Uterus (tissue), 2 donors: ENCODE measurements at regions not wholly inside any gene's neighbourhood (a gene's known extent, or its start where the extent isn't known, plus 50 kb on each side); places are given as distances from the start of the nearest gene placed in this dataset.

Experiments used
- POLR2A ChIP-seq, 2 donors: fragments of 450-650 bp; IDR thresholded peaks; one replicate each; pipeline ENCODE4 v1.6.1; 2016; ENCODE audit warnings: antibody characterized with exemption in 2 of 2, mild to moderate bottlenecking in 1 of 2, moderate library complexity in 1 of 2
- TF ChIP-seq, protein P1 (sequence below), 4 experiments: fragments of 200-600 bp in 2 of 4; fragments of 450-650 bp in 2 of 4; sonication (generic) in 2 of 4; IDR thresholded peaks; one replicate each; pipeline ENCODE4 v1.5.1; 2016 to 2019; ENCODE audit warnings: antibody characterized with exemption in 4 of 4, mild to moderate bottlenecking in 2 of 4, moderate library complexity in 1 of 4

DNA sequence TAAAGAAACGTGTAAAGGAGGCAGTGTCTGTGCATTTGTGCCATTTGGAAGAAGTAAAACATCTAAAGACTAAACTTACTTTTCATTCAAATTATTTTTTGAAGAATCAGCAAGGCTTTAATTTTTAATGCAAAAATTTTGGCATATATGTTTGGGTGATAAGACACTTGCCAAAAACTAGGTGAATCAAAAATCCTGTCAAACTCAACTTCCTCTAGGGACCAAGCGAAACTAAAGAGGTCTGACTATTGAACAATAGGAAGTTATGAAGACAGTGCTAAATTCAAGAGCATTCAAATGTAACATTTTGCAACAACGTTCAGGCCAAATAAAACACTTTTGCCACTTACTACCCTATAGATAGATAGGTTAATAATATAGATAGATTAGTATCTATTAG lies 306.1 kb downstream of the NOL4 start:
- TF ChIP-seq POLR2A (IDR thresholded peaks at IDR 0.05), result no peak
- TF ChIP-seq, protein P1, sequence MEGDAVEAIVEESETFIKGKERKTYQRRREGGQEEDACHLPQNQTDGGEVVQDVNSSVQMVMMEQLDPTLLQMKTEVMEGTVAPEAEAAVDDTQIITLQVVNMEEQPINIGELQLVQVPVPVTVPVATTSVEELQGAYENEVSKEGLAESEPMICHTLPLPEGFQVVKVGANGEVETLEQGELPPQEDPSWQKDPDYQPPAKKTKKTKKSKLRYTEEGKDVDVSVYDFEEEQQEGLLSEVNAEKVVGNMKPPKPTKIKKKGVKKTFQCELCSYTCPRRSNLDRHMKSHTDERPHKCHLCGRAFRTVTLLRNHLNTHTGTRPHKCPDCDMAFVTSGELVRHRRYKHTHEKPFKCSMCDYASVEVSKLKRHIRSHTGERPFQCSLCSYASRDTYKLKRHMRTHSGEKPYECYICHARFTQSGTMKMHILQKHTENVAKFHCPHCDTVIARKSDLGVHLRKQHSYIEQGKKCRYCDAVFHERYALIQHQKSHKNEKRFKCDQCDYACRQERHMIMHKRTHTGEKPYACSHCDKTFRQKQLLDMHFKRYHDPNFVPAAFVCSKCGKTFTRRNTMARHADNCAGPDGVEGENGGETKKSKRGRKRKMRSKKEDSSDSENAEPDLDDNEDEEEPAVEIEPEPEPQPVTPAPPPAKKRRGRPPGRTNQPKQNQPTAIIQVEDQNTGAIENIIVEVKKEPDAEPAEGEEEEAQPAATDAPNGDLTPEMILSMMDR (IDR thresholded peaks at IDR 0.05), result no peak
